ENCODE measurements at regions not wholly inside any gene's neighbourhood (a gene's known extent, or its start where the extent isn't known, plus 50 kb on each side); places are given as distances from the start of the nearest gene placed in this dataset.

DNA sequence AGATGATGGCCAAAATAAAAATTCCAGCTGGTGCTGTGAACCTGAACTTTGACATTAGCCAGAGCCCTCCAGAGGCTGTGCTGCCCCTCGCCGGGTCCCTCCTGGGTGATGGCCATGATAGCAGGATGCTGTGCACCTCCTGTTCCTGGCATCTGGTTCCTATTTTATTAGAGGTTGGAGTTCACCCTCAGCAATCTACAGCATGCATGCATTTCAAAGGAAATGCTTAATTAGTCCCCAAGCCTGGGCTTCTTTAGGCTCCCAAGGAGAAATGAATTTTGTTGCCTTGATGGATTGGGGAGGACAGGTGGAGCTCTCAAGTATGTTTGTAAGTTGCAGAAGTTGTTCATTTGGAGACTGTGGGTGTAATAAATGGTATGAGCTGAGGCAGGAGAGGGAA lies 166.9 kb downstream of the GLI2 start:
- no peak for DNase-seq

- DNase-seq = no peak
Measured at GRCh38 chr2:120904379-120904778, 168.7 kb downstream of the GLI2 start.

GRCh38 chr2:120904830-120905234 lies 169.2 kb downstream of the GLI2 start:
- DNase-seq = no peak

- DNase-seq = no peak
Measured at GRCh38 chr2:120905298-120905697, 169.6 kb downstream of the GLI2 start.

DNA sequence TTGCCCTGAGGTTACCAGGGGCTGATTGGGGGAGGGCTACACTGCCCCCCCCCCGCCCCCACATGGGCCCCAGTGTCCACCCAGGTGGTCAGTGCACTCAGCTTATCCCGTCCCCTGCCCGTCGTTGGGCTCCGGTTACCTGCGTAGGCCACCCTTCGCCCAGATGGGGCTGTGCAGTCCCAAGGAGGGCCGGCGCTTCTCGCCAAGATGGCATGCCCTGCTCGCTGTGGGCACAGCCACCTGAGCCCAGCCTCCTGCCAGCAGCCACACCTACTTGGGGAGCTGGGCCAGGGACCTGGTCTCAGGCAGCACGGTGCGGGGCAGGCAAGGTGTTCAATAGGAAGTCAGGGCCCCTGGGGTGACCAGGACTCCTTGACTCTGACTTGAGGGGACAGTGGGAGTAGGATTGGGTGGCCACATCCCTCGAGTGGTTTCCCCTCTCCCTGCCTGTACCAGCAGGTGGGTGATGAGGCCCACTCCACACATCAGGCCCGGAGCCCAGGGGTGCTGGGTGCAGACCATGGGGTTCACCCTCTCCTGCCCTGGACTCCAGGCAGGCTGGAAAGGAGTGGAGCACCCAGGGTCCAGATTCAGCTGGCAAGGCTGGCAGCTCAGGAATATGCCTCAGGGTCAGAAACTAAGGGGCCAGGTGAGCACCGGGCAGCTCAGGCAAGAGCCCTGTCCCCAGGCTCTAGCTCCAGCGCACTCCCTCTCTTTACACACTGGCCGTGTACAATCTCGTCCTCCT lies 170.3 kb downstream of the GLI2 start:
- no peak for DNase-seq

DNA sequence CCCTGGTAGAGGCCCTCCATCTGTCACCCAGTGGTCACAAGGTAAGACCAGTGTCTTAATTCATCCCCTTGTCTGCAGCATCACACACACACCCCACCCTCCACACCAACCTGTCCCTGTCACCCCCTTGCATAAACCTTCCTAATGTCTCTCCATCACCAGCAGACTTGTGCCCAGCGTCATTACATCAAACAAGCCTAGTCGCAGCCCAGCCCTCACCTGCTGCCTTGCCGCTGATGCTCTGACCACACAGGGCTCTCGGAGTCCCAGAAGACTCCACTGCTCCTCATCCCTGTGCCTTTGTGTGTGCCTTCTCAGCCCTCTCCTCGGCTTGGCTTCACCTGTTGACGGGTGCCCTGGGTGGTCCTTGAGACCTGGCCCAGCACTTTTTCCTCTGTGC lies 171.2 kb downstream of the GLI2 start:
- DNase-seq = no peak

GRCh38 chr2:120907822-120908221 lies 172.2 kb downstream of the GLI2 start:
- DNase-seq = no peak

- DNase-seq = no peak
Measured at GRCh38 chr2:120908314-120908975, 172.8 kb downstream of the GLI2 start.

GRCh38 chr2:120909102-120909501 lies 173.4 kb downstream of the GLI2 start:
- no peak for DNase-seq

GRCh38 chr2:120910164-120910563 lies 174.5 kb downstream of the GLI2 start:
- DNase-seq = no peak

DNA sequence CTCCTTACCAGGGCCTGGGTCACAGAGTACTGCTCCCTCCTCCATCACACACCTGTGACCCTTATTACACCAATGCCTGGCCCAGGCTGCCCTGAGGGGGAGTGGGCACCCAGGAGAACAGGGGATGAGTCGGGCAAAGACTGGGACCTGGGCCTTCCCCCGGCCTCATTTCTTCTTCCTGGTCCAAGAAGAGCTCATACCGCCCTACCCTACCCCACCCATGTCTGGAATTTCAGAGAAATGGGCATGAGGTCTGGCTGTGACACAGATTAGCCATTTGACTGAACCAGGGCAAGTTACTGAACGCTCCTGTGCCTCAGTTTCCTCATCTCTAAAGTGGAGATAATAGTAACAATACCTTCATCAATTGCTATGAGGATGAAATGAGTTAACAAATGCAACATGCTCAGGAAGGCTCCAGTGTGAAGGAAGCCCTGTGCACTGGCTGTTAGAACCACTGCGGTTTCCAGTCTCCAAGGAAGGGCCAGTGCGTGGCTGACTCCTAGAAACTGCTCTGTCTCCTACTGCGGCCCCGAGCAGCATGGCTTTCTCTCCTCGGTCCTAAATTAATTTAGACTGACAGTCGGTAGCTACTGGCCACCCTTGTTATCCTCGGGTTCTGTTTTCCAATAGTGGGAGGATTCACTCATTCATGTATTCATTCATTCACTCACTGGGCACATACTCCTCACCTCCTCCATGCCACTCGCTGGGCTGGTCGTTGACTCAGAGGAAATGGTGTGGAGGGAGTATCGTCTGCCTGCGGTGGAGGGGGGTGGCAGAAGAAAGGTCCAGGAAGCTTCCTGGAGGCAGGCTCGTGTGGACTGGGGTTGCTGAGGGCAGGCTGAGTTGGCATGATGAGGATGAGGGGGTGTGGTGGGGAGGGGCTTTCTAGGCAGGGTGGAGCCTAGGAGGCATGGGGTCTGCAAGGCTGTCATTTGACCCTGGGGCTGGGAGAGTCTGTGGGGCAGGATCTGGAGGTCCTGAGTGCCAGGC lies 175.6 kb downstream of the GLI2 start:
- no peak for DNase-seq

DNA sequence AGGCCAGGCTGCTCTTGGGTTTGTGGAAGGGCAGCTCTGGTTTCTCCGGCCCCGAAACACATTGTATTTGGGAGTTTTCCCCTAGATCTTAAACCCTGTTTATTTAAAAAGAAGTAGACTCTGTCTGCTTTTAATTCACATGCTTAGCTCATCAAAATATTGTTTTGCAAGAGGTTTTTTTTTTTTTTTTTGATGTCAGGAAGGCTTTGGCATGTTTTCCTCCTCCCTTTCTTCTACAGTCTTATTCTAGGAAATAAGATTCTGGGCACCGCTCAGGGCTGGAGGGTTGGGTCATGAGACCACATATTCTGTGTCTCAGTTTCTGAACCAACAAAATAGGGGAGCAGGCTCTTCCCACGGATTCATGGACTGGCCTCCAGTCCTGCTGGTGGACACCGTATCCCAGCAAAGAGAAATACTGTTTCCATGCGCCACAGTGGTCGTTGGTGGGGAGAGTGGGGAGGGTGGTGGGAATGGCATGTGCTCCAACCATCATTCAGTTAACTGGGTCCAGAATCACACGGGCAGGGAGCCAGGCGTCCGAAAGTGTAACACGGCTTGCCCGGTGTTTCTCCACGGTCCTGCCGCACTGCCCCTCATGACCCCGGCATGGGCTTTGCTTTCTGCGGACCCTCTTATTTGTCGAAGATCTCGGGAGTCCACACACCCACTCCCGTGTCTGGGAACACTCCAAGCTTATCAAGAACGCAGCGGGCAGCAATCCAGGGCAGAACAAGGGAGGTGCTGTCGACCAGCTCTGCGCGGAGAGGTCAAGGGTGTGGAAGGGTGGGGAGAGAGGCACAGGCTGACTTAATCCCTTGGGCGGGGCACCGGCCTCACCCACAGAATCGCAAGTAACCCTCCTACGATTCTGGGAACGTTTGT lies 176.7 kb downstream of the GLI2 start:
- DNase-seq = no peak

DNA sequence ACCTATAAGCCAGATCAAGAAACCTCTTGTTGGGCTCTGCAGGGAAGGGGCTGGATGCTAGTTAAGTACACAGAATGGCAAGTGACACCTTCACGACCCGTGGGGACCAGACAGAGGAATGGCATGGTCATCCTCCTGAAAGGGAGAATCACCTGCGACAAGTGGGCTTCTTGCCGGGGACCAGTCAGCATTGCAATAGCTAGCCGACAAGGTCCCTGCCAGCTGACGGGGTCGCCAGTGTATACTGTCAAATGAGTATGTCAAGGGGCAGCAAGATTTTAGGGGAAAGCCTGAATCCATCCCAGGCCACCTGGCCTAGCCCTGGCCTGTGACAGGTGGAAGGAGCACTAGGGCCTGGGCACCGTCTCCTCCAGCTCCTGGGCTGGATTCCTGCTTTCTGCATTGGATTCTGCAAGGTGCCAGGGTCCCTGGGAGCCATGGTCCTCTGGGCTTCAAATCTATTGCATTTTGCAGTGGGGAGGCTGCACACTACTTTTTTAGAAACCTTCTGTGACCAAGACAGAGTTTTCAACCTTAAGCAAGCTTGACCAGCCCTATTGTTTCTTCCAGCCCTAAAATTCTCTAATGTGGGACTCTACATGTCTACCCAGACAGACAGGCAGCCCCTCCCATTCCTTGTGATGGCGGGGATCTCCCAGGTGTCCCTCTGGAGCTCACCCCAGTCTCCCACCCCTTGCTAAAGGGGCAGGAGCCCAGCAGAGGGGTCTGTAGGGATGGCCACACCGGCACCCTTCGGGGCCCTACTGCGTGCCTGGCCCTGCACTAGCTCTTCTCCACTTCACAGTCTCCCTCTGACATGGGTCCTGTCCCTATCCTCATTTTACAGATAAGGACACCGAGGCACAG lies 178.5 kb downstream of the GLI2 start:
- no peak for DNase-seq

- DNase-seq = no peak
Measured at GRCh38 chr2:120914839-120915521, 179.3 kb downstream of the GLI2 start.

DNA sequence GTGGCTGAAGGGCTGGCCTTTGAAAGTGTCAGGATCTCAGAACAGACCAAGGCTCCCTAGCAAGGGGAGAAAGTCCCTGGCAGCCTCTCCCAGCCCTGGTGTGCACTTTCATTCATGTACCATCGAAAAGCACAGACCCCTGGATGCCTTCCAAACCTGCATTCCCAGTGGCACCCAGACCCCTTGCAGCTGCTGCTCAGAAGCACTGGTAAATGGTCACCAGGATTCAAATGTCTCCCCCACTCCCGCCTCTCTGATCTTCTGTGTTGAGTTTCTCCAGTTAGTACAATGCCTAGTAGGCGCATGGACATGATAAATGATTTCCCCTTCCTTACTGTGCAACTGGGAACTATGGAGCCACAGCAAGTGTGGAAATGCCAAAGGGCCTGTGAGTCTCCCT lies 180.0 kb downstream of the GLI2 start:
- no peak for DNase-seq

DNA sequence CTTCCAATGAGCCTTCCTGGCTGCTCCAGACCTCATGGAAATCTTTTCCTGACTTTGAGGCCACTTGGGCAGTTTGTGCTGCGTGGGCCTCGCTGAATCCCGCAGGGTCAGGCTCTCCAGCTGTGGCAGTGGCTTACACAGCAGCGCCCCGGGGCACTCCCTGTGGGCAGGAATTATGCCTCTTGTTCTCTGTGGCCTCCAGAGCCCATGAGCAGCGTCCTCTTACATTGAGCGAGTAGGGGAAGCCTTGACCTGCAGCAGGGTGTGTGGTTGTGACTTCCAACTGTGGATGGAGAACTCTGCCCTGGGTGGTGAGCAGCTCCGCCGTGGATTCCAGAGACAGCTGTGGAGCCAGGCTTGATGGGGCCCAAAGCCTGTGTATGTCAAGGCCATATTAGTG lies 180.8 kb downstream of the GLI2 start:
- DNase-seq = no peak

DNA sequence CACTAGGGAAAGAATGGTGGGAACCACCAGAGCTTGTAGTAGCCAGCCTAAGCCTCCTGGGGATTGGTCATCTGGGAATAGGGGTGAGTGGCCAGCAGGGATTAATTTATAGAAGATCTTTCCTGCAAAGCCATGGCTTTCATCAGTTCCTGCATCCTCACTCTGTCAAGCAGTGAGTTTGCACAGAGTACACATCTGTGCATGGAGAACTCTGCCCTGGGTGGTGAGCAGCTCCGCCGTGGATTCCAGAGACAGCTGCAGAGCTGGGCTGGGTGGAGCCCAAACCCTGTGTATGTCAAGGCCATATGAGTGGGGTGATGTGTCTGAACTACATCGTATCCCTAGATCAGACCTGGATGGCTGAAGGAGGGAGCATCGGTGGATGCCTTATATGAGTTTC lies 182.2 kb downstream of the GLI2 start:
- DNase-seq = no peak

- no peak for DNase-seq
Measured at GRCh38 chr2:120919216-120919615, 183.5 kb downstream of the GLI2 start.

DNA sequence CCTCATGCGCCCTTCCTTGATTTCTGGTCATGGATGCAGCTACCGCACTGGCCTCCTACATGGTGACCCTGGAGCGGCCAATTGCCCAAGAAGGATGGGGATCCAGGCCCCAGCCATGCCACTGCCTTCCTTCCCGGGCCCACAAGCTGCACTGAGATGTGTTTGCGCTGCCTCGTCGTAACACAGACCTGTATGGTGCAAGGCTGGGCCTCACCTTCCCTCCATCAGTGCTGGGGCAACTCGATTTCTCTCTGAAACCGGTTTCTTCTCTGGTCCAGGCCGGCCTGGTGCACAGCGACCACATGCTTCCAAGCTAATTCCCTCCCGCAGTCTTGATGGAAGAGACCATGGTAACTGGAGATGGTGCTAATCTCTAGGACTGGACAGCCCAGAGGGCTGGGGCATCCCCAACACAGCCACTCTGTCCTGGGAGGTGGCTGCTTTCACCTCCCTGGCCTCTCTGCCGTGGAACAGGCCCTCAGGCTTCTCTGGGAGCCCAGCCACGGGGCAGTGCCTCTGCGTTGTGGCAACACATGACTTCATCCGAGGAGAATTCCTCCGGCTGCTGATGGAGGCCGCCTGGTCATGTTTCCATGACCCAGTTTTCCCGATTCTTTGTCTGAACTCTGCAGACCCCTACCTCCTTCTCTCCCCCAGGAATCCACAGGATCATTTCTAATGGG lies 184.2 kb downstream of the GLI2 start:
- no peak for DNase-seq
